Heart right ventricle (tissue), 16 donors: ENCODE measurements at regions not wholly inside any gene's neighbourhood (a gene's known extent, or its start where the extent isn't known, plus 50 kb on each side); places are given as distances from the start of the nearest gene placed in this dataset.

Experiments
- ATAC-seq, 8 donors: fragments of 200-7000 bp; cut with Tn5 transposase; one replicate each; pipeline ENCODE4 v1.9.1; 2020; ENCODE audit warnings: mild to moderate bottlenecking in 8 of 8, moderate library complexity in 8 of 8, moderate number of reproducible peaks in 1 of 8
- DNase-seq, 2 donors: peaks; one replicate each; pipeline ENCODE4 v3.0.0-alpha.2; 2020
- H3K27ac ChIP-seq, 10 donors: fragments of 200-600 bp; sonication (generic) in 2 of 10; one replicate each; pipeline versions ENCODE4 v1.5.0 to v1.8.0; 2020 to 2022; ENCODE audit warnings: mild to moderate bottlenecking in 3 of 10
- H3K27me3 ChIP-seq, 7 donors: fragments of 200-600 bp; one replicate each; pipeline ENCODE4 v1.8.0; 2021 to 2022; ENCODE audit warnings: mild to moderate bottlenecking in 2 of 7
- H3K36me3 ChIP-seq, 9 donors: fragments of 200-600 bp; sonication (generic) in 1 of 9; one replicate each; pipeline versions ENCODE4 v1.5.0 to v1.8.0; 2020 to 2022; ENCODE audit warnings: mild to moderate bottlenecking in 2 of 9
- H3K4me1 ChIP-seq, 9 donors: fragments of 200-600 bp; sonication (generic) in 1 of 9; one replicate each; pipeline versions ENCODE4 v1.5.0 to v1.8.0; 2020 to 2022; ENCODE audit warnings: mild to moderate bottlenecking in 4 of 9
- H3K4me3 ChIP-seq, 10 donors: fragments of 200-600 bp; sonication (generic) in 2 of 10; one replicate each; pipeline versions ENCODE4 v1.5.0 to v1.8.0; 2020 to 2022; ENCODE audit warnings: mild to moderate bottlenecking in 7 of 10, moderate library complexity in 2 of 10
- H3K9me3 ChIP-seq, 11 donors: fragments of 200-600 bp in 10 of 11; sonication (generic) in 2 of 11; one replicate each; pipeline versions ENCODE4 v1.5.0 to v1.8.0; 2013 to 2022; ENCODE audit warnings: mild to moderate bottlenecking in 2 of 11, control low read depth in 1 of 11, moderate library complexity in 1 of 11
- CTCF ChIP-seq, 9 donors: fragments of 200-600 bp; sonication (generic) in 2 of 9; IDR thresholded peaks; one replicate each; pipeline versions ENCODE4 v1.5.0 to v1.8.0; 2021 to 2022; ENCODE audit warnings: antibody characterized with exemption in 9 of 9, mild to moderate bottlenecking in 5 of 9, moderate library complexity in 1 of 9
- WGBS, 2 donors: extraction: QIAGEN DNeasy Blood & Tissue Kit; methylation state at CpG; one replicate each; pipeline ENCODE4 v1.1.7; 2013; ENCODE audit warnings: inconsistent platforms in 1 of 2; 5-methylcytosine and 5-hydroxymethylcytosine counted together
- intact Hi-C, 10 donors: fragments of 100-400 bp; cut with DNase I; formaldehyde crosslinking; loops; one replicate each; pipeline versions ENCODE4 v1.11.1 to v1.14.2; 2022
- donor health status: Arrhythmogenic right ventricular cardiomyopathy.
- donor health status: ischemic (EF 13 %, LVEDD 7.1; RV severe dilation, severe dysfunction).
- donor health status: healthy with polysubstance abuse.
- donor health status: DM: no; HTN: yes; CAD: no.
- donor health status: DM: no; HTN: no; CAD: no.
- donor health status: ischemic (EF 25% LVEDD 6.9; RV normal size, moderate dysfunction).
- donor health status: ischemic (EF 25% LVEDD 5.7; RV mildly dilated, moderate dysfunction).
- donor health status: healthy.
- donor health status: DM: yes; HTN: yes; CAD: no.
- donor health status: Ischemic cardiomyopathy.
- donor health status: ischemic (EF 35%, LVEDD 5.7; RV mildly dilated, moderate dysfunction).
- donor health status: nonischemic (EF 11% LVEDD 7.7; RV severe dilation, severe dysfunction).
- donor health status: DM: yes; HTN: yes; CAD: no.
- donor health status: PGD.
- donor health status: ischemic (EF 29% LVEDD 5.4; RV normal size, mild dysfunction).
- donor health status: nonischemic (EF 23%, LVEDD 6.1; RV moderate dilation, normal function).

DNA sequence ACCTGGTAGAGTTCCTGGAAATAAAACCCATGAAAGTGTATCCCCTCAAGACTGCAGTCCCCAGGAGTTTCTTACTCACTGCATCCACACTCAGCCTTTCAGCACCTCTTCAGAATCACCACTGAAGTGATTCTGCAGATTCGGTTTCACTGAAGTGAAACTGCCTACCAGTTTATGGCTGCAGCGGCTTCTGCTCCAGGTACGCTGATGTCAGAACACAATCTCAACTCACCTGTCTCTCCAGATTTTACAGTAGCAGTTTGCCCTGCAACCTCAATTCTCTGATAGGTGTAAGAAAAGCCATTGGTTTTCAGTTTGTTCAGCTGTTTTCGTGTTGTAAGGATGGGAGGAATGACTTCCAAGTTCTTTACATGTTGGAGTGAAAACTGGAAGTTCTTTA is 124.8 kb downstream of the TSN start:
- ATAC-seq = no peak
- intact Hi-C loops = no loop called here
- Histone ChIP-seq H3K4me1 (no peaks in the 10 kb centered on the region), H3K4me3 (no peak overlapping the region), H3K27me3 (peaks cover 0 to 4% (median 0%) of the 10 kb centered on the region in 7 donors), H3K9me3 (no peaks in the 10 kb centered on the region), H3K27ac (no peak overlapping the region), H3K36me3 (no peaks in the 10 kb centered on the region)
- DNase-seq = no peak
- no peak for TF ChIP-seq CTCF (IDR thresholded peaks at IDR 0.05)
- 79 to 83% methylated on average over 4 of the region's 4 CpGs for WGBS, 2 donors

DNA sequence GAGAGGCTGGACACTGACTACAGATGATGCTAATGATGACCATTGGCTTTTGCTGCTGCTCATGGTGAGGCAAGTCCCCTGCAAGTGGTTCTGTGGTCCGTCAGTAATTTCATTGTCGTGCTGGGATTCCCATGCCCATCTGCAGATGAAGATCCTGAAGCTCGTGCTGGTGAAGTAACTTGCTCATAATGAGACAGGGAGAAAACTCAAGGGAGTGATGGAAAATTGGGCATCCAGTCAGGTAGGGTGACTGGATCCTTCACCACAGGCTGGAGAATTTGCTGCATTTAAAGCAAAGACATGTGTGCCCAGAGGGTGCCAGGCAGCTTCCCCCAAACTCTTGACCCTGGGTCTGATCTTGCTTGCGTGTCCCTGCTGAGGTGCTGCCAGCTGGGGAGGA is 125.6 kb downstream of the TSN start:
- DNase-seq (no peak), ATAC-seq (no peak)
- no peaks in the 10 kb centered on the region for H3K9me3 ChIP-seq
- H3K4me3 ChIP-seq = no peak overlapping the region
- intact Hi-C loops = no loop called here
- peaks cover 0 to 4% (median 0%) of the 10 kb centered on the region in 7 donors for H3K27me3 ChIP-seq
- no peak overlapping the region for H3K27ac ChIP-seq
- TF ChIP-seq CTCF (IDR thresholded peaks at IDR 0.05) = no peak
- WGBS, 2 donors = 98 to 99% methylated on average over 4 of the region's 4 CpGs
- no peaks in the 10 kb centered on the region for H3K36me3 ChIP-seq
- H3K4me1 ChIP-seq = no peaks in the 10 kb centered on the region

DNA sequence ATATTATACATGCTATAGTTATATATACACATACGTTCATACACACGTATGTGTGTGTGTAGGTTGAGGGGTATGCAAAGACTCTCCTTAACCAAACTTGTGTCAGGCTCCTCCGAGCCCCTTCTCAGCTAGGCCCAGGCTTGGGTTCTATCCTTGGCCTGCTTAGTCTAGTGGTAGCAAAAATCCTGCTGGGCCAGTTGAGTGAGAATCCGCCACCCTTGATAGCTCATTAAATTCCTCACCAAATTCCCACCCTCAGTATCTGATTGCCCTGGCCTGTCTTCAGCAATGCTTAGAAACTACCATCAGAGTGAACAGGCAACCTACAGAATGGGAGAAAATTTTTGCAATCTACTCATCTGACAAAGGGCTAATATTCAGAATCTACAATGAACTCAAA is 126.5 kb downstream of the TSN start:
- no peak for DNase-seq
- WGBS, 2 donors = 84 to 99% methylated on average over 4 of the region's 4 CpGs
- no peak overlapping the region for H3K4me3 ChIP-seq
- TF ChIP-seq CTCF (IDR thresholded peaks at IDR 0.05) = no peak
- H3K27ac ChIP-seq = no peak overlapping the region
- intact Hi-C loops = no loop called here
- no peak for ATAC-seq
- H3K36me3 ChIP-seq = no peaks in the 10 kb centered on the region
- peaks cover 0 to 4% (median 0%) of the 10 kb centered on the region in 7 donors for H3K27me3 ChIP-seq
- H3K9me3 ChIP-seq = no peaks in the 10 kb centered on the region
- H3K4me1 ChIP-seq = no peaks in the 10 kb centered on the region

DNA sequence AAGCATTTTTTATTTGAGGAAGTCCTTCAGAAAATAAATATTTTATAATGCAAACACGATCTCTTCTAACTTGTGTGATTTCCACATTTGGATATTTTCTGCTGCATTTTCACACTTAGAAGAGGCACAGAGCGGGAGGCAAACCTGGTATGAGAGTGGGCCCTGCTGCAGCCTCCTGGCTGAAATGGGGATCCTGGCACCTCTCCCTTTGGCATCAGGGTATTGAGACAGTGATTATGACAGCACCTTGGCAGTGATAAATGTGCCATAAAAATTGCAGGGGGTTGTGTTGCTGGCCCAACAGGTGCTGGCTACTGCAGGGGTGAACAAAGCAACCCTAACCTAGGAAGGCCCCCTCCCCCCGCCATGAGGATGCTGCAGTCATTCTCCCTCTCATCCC is 128.6 kb downstream of the TSN start:
- no peaks in the 10 kb centered on the region for H3K4me1 ChIP-seq
- TF ChIP-seq CTCF (IDR thresholded peaks at IDR 0.05) = no peak
- H3K27ac ChIP-seq = no peak overlapping the region
- H3K27me3 ChIP-seq = no peaks in the 10 kb centered on the region
- intact Hi-C loops = no loop called here
- ATAC-seq (no peak), DNase-seq (no peak)
- 70 to 73% methylated on average over 3 of the region's 3 CpGs for WGBS, 2 donors
- no peaks in the 10 kb centered on the region for H3K9me3 ChIP-seq
- no peaks in the 10 kb centered on the region for H3K36me3 ChIP-seq
- no peak overlapping the region for H3K4me3 ChIP-seq

- no peak overlapping the region for H3K27ac ChIP-seq
- no peak for DNase-seq
- H3K4me3 ChIP-seq = no peak overlapping the region
- no peak for ATAC-seq
- no peaks in the 10 kb centered on the region for H3K36me3 ChIP-seq
- 55 to 74% methylated on average over 4 of the region's 4 CpGs for WGBS, 2 donors
- H3K27me3 ChIP-seq = peaks cover 0 to 3% (median 0%) of the 10 kb centered on the region in 7 donors
- intact Hi-C loops = no loop called here
- no peaks in the 10 kb centered on the region for H3K4me1 ChIP-seq
- TF ChIP-seq CTCF (IDR thresholded peaks at IDR 0.05) = no peak
- no peaks in the 10 kb centered on the region for H3K9me3 ChIP-seq
Observed at GRCh38 chr2:121884511-121884921, 129.1 kb downstream of the TSN start.
